HEK293 (cell line): ENCODE measurements at regions not wholly inside any gene's neighbourhood (a gene's known extent, or its start where the extent isn't known, plus 50 kb on each side); places are given as distances from the start of the nearest gene placed in this dataset.

Experiments used
- CTCF ChIA-PET: fragments of 350-600 bp; formaldehyde crosslinking; extraction: SDS; loops from one replicate; lab custom pipeline; 2021; ENCODE audit warnings: antibody characterized with exemption; lab: Yijun Ruan, JAX
- POLR2A ChIA-PET: fragments of 300-600 bp; formaldehyde crosslinking; extraction: SDS; loops from one replicate; lab custom pipeline; 2020; ENCODE audit warnings: antibody characterized with exemption, inconsistent platforms; lab: Yijun Ruan, JAX
- H3K27ac ChIP-seq: fragments of 200-500 bp; sonication (Bioruptor generic); 2 replicates; pipeline ENCODE4 v1.5.1; 2014; ENCODE audit warnings: low read depth, low read length, control low read depth, inconsistent platforms; ENCODE audit errors: extremely low read depth
- H3K36me3 ChIP-seq, 2 experiments: fragments of 200-500 bp in 1 of 2; sonication (Bioruptor generic) in 1 of 2; 1 replicate in 1 of 2; 2 replicates in 1 of 2; pipeline ENCODE4 v1.5.1; 2014 to 2017; ENCODE audit warnings: inconsistent platforms in 2 of 2, low read length in 2 of 2; ENCODE audit not compliant: control insufficient read depth in 2 of 2, insufficient read depth in 1 of 2
- H3K4me1 ChIP-seq: fragments of 200-500 bp; sonication (Bioruptor generic); 2 replicates; pipeline ENCODE4 v1.5.1; 2014; ENCODE audit warnings: mild to moderate bottlenecking, low read length, inconsistent platforms; ENCODE audit not compliant: control insufficient read depth, insufficient read depth
- H3K4me3 ChIP-seq: 2 replicates; pipeline ENCODE4 v1.5.1; 2011; ENCODE audit warnings: low read depth, mild to moderate bottlenecking, control low read depth, low read length, moderate library complexity
- H3K9me3 ChIP-seq: fragments of 200-500 bp; sonication (Bioruptor generic); 2 replicates; pipeline ENCODE4 v1.5.1; 2014; ENCODE audit warnings: low read depth, low read length, inconsistent platforms; ENCODE audit not compliant: control insufficient read depth, insufficient read depth
- FEZF1 ChIP-seq: fragments of 450-650 bp; formaldehyde crosslinking; IDR thresholded peaks from 2 replicates; pipeline ENCODE4 v1.5.1; 2016; ENCODE audit warnings: missing biosample characterization, missing genetic modification characterization
- GLIS1 ChIP-seq: fragments of 450-650 bp; formaldehyde crosslinking; IDR thresholded peaks from 2 replicates; pipeline ENCODE4 v1.5.1; 2016; ENCODE audit warnings: missing biosample characterization, missing genetic modification characterization
- KLF10 ChIP-seq: fragments of 450-650 bp; IDR thresholded peaks from 2 replicates; pipeline ENCODE4 v1.5.1; 2018; ENCODE audit warnings: missing biosample characterization, mild to moderate bottlenecking, missing genetic modification characterization
- MEIS1 ChIP-seq: sonication (generic); formaldehyde crosslinking; IDR thresholded peaks from 2 replicates; pipeline ENCODE4 v1.8.1; 2022; ENCODE audit warnings: missing genetic modification reagents, mild to moderate bottlenecking, borderline replicate concordance
- MZF1 ChIP-seq: fragments of 450-650 bp; formaldehyde crosslinking; IDR thresholded peaks from 2 replicates; pipeline ENCODE4 v1.5.1; 2017; ENCODE audit warnings: missing biosample characterization, missing genetic modification characterization, borderline replicate concordance
- ZBTB21 ChIP-seq: fragments of 450-650 bp; formaldehyde crosslinking; IDR thresholded peaks from 2 replicates; pipeline ENCODE4 v1.5.1; 2017; ENCODE audit warnings: missing biosample characterization, missing genetic modification characterization
- ZNF121 ChIP-seq: fragments of 450-650 bp; formaldehyde crosslinking; IDR thresholded peaks from 2 replicates; pipeline ENCODE4 v1.5.1; 2016; ENCODE audit warnings: missing biosample characterization, missing genetic modification characterization
- ZNF266 ChIP-seq: fragments of 450-650 bp; formaldehyde crosslinking; IDR thresholded peaks from 2 replicates; pipeline ENCODE4 v1.5.1; 2016; ENCODE audit warnings: missing biosample characterization, missing genetic modification characterization, low read depth
- ZNF404 ChIP-seq: fragments of 450-650 bp; formaldehyde crosslinking; IDR thresholded peaks from 2 replicates; pipeline ENCODE4 v1.5.1; 2017; ENCODE audit warnings: missing biosample characterization, missing genetic modification characterization
- ZNF423 ChIP-seq: fragments of 450-650 bp; formaldehyde crosslinking; IDR thresholded peaks from 2 replicates; pipeline ENCODE4 v1.5.1; 2016; ENCODE audit warnings: missing biosample characterization, missing genetic modification characterization
- ZNF521 ChIP-seq: fragments of 450-650 bp; formaldehyde crosslinking; IDR thresholded peaks from 2 replicates; pipeline ENCODE4 v1.5.1; 2017; ENCODE audit warnings: missing biosample characterization, mild to moderate bottlenecking, missing genetic modification characterization
- ZNF548 ChIP-seq: fragments of 450-650 bp; formaldehyde crosslinking; IDR thresholded peaks from 2 replicates; pipeline ENCODE4 v1.5.1; 2016; ENCODE audit warnings: missing biosample characterization, missing genetic modification characterization
- TF ChIP-seq, protein P1 (sequence below): fragments of 450-650 bp; formaldehyde crosslinking; IDR thresholded peaks from 2 replicates; pipeline ENCODE4 v1.5.1; 2016; ENCODE audit warnings: missing biosample characterization, missing genetic modification characterization, borderline replicate concordance
- TF ChIP-seq, protein P2 (sequence below): fragments of 450-650 bp; formaldehyde crosslinking; optimal IDR thresholded peaks from 2 replicates; pipeline ENCODE3; 2016; ENCODE audit warnings: missing biosample characterization, mild to moderate bottlenecking, missing genetic modification characterization
- TF ChIP-seq, protein P3 (sequence below): IDR thresholded peaks from 2 replicates; pipeline ENCODE4 v1.6.1; 2011; ENCODE audit warnings: mild to moderate bottlenecking, low read depth, low read length, borderline replicate concordance
- TF ChIP-seq, protein P4 (sequence below): sonication (generic); formaldehyde crosslinking; IDR thresholded peaks from 2 replicates; pipeline ENCODE4 v1.8.1; 2022; ENCODE audit warnings: mild to moderate bottlenecking, moderate library complexity, missing genetic modification reagents
- TF ChIP-seq, protein P5 (sequence below): fragments of 450-650 bp; formaldehyde crosslinking; IDR thresholded peaks from 2 replicates; pipeline ENCODE4 v1.5.1; 2017; ENCODE audit warnings: missing biosample characterization, missing genetic modification characterization

DNA sequence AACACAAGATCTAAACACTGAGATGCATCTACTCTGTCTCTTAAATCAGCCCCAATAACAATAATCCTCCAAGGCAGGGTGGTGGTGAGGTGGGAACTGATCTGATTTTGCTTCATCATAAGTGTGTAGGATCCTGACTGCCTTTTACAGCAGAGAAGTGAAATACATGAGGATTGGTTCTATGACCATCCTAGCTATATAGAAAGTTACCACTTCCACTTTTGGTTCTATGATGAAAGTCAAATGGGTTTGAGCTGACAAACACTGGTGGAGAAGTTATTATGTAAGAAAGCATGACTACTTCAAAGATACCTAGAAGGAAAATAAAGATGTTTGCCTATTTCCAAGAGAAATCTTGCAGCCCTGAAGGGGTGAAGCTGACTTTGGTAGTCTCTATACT is 181.6 kb downstream of the NKX6-1 start (continued):
- TF ChIP-seq, protein P1, sequence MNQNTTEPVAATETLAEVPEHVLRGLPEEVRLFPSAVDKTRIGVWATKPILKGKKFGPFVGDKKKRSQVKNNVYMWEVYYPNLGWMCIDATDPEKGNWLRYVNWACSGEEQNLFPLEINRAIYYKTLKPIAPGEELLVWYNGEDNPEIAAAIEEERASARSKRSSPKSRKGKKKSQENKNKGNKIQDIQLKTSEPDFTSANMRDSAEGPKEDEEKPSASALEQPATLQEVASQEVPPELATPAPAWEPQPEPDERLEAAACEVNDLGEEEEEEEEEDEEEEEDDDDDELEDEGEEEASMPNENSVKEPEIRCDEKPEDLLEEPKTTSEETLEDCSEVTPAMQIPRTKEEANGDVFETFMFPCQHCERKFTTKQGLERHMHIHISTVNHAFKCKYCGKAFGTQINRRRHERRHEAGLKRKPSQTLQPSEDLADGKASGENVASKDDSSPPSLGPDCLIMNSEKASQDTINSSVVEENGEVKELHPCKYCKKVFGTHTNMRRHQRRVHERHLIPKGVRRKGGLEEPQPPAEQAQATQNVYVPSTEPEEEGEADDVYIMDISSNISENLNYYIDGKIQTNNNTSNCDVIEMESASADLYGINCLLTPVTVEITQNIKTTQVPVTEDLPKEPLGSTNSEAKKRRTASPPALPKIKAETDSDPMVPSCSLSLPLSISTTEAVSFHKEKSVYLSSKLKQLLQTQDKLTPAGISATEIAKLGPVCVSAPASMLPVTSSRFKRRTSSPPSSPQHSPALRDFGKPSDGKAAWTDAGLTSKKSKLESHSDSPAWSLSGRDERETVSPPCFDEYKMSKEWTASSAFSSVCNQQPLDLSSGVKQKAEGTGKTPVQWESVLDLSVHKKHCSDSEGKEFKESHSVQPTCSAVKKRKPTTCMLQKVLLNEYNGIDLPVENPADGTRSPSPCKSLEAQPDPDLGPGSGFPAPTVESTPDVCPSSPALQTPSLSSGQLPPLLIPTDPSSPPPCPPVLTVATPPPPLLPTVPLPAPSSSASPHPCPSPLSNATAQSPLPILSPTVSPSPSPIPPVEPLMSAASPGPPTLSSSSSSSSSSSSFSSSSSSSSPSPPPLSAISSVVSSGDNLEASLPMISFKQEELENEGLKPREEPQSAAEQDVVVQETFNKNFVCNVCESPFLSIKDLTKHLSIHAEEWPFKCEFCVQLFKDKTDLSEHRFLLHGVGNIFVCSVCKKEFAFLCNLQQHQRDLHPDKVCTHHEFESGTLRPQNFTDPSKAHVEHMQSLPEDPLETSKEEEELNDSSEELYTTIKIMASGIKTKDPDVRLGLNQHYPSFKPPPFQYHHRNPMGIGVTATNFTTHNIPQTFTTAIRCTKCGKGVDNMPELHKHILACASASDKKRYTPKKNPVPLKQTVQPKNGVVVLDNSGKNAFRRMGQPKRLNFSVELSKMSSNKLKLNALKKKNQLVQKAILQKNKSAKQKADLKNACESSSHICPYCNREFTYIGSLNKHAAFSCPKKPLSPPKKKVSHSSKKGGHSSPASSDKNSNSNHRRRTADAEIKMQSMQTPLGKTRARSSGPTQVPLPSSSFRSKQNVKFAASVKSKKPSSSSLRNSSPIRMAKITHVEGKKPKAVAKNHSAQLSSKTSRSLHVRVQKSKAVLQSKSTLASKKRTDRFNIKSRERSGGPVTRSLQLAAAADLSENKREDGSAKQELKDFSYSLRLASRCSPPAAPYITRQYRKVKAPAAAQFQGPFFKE (tag by site-specific recombination), result no peak
- TF ChIP-seq ZNF548 (tag by site-specific recombination), result no peak

GRCh38 chr4:84312426-84313012 is 186.6 kb downstream of the NKX6-1 start:
- no peaks in the 10 kb centered on the region for H3K9me3 ChIP-seq
- POLR2A ChIA-PET, result no interaction called here
- CTCF ChIA-PET, result interaction anchor here (0.6 kb wide), 1 partner anchor 509 kb away, joined by 3 read pairs; no protein-coding TSS in a partner anchor
- TF ChIP-seq, protein P2, sequence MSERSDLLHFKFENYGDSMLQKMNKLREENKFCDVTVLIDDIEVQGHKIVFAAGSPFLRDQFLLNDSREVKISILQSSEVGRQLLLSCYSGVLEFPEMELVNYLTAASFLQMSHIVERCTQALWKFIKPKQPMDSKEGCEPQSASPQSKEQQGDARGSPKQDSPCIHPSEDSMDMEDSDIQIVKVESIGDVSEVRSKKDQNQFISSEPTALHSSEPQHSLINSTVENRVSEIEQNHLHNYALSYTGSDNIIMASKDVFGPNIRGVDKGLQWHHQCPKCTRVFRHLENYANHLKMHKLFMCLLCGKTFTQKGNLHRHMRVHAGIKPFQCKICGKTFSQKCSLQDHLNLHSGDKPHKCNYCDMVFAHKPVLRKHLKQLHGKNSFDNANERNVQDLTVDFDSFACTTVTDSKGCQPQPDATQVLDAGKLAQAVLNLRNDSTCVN, result no peak
- no peak for TF ChIP-seq ZNF121 (tag by site-specific recombination)
- TF ChIP-seq ZNF266 (tag by site-specific recombination), result no peak
- no peak for TF ChIP-seq FEZF1 (tag by site-specific recombination)
- no peak for TF ChIP-seq MEIS1 (CRISPR knock-in tag)
- no peak for TF ChIP-seq ZNF423
- no peak for TF ChIP-seq ZNF404
- TF ChIP-seq, protein P3, sequence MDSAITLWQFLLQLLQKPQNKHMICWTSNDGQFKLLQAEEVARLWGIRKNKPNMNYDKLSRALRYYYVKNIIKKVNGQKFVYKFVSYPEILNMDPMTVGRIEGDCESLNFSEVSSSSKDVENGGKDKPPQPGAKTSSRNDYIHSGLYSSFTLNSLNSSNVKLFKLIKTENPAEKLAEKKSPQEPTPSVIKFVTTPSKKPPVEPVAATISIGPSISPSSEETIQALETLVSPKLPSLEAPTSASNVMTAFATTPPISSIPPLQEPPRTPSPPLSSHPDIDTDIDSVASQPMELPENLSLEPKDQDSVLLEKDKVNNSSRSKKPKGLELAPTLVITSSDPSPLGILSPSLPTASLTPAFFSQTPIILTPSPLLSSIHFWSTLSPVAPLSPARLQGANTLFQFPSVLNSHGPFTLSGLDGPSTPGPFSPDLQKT, result no peak
- TF ChIP-seq ZNF521, result no peak
- TF ChIP-seq, protein P1 (tag by site-specific recombination), result no peak
- TF ChIP-seq, protein P4, sequence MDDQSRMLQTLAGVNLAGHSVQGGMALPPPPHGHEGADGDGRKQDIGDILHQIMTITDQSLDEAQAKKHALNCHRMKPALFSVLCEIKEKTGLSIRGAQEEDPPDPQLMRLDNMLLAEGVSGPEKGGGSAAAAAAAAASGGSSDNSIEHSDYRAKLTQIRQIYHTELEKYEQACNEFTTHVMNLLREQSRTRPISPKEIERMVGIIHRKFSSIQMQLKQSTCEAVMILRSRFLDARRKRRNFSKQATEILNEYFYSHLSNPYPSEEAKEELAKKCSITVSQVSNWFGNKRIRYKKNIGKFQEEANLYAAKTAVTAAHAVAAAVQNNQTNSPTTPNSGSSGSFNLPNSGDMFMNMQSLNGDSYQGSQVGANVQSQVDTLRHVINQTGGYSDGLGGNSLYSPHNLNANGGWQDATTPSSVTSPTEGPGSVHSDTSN (CRISPR knock-in tag), result no peak
- TF ChIP-seq ZBTB21, result no peak
- TF ChIP-seq, protein P5, sequence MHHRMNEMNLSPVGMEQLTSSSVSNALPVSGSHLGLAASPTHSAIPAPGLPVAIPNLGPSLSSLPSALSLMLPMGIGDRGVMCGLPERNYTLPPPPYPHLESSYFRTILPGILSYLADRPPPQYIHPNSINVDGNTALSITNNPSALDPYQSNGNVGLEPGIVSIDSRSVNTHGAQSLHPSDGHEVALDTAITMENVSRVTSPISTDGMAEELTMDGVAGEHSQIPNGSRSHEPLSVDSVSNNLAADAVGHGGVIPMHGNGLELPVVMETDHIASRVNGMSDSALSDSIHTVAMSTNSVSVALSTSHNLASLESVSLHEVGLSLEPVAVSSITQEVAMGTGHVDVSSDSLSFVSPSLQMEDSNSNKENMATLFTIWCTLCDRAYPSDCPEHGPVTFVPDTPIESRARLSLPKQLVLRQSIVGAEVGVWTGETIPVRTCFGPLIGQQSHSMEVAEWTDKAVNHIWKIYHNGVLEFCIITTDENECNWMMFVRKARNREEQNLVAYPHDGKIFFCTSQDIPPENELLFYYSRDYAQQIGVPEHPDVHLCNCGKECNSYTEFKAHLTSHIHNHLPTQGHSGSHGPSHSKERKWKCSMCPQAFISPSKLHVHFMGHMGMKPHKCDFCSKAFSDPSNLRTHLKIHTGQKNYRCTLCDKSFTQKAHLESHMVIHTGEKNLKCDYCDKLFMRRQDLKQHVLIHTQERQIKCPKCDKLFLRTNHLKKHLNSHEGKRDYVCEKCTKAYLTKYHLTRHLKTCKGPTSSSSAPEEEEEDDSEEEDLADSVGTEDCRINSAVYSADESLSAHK, result no peak
- no peak for TF ChIP-seq MZF1 (tag by site-specific recombination)
- no peak for TF ChIP-seq GLIS1 (tag by site-specific recombination)
- no peak for TF ChIP-seq KLF10 (tag by site-specific recombination)
- TF ChIP-seq, all 188 proteins: peak for 0
- no peaks in the 10 kb centered on the region for H3K4me1 ChIP-seq
- no peak overlapping the region for H3K27ac ChIP-seq
- H3K36me3 ChIP-seq, result no peaks in the 10 kb centered on the region
- H3K4me3 ChIP-seq, result no peak overlapping the region
